Activated gamma-delta T cell treated with anti-CD3 and anti-CD28 coated beads, Interleukin-2, amount 50 U/mL, for 16 hours (primary cell): ENCODE measurements at regions not wholly inside any gene's neighbourhood (a gene's known extent, or its start where the extent isn't known, plus 50 kb on each side); places are given as distances from the start of the nearest gene placed in this dataset.

Experiments used
- DNase-seq: peaks from one replicate; pipeline ENCODE4 v3.0.0-alpha.2; 2020; ENCODE audit warnings: low read depth

DNA sequence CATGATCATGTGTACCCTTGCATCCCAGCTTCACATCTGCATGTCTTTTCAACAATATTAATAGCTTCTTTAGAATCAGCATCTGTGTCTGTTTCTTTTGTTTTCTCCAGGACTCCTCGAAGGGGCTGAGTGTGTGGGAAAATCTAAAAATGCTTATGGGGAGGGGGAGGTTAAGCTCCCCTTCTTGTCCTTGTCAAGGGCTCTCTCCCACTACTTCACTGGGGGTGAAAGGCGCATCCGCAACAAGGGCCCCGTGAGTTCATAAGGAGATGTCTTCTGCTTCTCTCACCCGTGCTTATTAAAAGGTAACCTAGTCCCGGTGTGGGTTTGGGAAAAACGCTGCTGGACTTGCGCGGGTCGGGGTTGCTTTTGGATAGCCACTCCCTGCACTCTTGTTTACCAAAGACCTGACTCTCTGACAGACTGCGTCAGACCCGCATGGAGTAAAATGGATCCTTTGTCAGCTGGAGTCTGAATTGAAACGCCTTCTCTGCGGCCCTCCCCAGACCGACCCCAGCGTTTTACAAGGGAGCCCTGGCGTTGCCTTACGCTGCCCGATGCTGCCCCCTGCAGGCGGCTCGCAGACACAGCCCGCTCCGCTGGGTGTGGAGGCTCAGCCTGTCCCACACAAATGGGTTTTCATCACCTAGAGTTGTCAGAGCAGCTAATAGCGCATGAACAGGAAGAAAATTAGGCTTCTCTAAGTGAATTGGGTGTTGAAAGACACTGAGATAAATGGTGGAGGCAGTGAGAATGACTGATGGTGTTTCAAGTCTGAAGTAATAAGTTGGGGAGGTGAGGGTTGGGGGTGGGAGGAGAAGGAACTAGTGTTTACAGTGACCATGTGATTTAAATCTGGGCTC lies 53.8 kb downstream of the IER5 start:
- DNase-seq: peak; percentile 84

DNA sequence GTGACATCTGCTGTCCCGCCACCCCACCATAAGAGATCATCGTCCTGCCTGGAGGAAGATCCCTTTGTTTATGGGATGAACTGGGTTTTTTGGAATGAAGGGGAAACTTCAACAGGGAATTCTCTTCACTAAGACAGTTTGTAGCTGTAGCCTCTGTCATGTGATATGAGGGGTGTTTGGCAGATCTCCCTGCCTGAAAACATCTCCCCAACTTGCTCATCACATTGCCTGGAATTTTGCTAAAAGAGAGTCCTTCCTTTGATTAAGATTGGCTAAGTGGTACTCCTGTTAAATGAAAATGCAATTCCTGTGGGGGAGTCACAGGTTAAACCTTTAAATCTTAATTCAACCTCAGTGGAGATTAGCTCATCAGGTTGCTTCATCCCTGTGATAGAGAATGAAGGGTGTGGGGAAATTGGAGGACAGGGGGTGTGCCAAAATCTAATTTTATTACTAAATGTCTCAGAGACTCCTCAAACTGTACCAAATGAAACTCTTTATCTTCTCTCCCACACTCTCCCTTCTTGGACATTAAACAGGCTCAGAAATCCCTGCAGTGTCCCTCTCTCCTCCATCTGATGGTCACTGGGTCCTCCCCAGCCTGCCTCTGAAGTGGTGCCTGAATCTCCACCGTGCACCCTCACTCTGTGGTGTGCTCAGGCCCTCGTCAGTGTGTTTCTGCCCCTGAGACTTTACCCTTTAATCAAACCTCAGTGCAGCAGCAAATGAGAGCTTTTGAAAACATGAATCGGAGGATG lies 54.8 kb downstream of the IER5 start:
- DNase-seq: no peak

DNA sequence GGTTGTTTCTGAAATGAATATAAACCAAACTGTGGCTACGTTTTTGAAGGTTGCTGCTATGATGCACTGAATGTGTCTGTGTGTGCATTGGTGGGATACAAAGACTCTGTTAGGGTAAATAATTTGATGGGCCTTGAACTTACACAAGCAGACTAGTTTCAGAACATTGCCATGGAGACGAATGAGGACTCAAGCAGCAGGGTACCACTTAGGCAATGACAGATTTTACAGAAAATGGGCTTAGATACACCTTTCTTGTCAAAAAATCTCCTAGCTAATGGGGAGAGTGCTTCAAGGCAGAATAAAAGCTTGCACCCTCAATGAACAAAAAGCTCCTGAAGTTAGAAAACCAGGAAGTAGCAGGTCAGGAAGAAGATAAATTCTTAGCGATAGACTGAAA lies 55.7 kb downstream of the IER5 start:
- no peak for DNase-seq

DNA sequence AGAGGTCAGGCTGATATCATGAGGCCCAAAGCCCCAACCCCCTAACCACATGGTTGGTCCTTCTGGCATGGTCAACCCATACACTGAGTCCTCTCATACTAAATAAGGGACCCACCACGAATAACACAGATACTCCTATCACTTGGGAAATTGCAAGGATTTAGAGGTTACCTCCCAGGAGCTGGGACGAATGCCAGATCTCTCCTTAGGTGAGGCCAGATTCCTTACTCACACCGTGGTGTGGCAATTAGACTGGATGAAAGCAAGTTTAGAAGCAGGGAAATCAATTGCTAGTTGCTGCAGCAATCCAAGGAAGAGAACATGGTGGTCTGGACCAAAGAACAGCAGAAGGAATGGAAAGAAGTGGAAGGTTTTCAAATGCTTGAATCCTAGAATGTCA lies 60.1 kb downstream of the IER5 start:
- no peak for DNase-seq

DNA sequence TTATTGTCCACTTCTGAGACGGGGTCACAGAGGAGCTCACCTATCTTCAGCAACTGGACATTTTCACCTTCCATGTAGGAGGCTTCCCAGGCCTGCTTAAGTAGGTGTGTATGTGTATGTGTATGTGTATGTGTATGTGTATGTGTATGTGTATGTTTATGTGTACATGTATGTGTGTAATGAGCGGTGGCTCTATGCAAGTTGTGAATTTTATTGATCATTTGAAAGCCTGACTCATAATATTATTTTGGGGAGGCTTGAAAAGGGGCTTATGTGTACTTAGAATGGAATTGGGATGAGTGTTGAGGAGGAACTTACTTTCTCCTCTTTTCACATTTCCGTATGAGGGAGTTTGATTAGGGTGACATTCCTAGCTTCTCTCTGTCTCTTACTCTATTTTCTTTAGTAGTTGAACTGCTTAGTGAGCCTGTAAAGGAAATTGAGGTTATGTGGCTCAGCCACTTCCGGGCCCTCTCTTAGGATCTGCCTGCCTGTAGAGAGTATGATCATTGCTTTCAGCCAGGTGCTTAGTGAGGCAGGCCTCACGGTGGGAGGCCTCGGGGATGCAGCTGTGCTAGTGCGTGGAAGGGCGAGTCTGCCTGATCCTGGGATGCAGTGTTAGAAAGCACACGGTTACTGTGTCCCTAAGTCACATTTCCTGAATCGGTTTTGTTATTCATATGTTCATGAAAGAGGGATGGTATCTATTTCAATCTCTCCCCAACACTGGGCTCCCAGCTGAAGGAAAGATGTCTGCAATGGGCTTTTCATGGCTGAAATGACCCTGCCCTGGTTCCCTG lies 61.0 kb downstream of the IER5 start:
- DNase-seq: peak; percentile 53

DNA sequence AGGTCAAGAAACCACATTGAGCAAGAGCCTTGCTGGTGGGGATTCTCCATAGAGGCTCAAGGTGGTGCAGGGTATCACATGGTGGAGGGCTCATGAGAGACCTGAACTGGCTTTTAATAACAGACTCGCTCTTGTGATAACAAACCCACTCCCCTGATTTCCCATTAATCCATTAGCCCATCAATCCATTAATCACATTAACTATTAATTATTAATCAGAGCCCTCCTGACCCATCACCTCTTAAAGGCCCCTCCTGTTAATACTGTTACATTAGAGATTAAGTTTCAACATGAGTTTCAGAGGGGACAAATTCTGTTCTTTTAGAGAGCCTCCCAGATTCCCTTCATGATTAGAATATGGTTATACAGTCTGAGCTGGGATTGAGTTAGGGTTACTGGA lies 61.8 kb downstream of the IER5 start:
- no peak for DNase-seq

DNA sequence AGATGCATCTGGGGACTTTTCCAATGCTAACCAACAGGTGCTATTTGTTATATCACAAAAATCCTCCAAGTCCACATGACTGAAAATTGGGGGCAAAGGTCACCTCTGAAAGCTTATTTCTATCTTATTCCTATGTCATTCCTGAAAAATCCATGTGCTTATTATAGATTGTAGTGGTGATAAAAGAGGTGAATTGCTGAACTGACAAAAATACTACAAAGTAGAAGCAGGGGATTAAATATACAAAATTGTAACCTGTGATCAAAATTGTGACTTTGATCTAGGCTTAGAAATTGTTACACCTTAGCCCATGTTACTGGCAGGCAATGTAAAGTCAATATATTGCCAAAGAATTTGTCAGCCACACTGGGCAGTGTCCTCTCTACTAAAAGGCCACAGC lies 62.3 kb downstream of the IER5 start:
- DNase-seq: no peak

DNA sequence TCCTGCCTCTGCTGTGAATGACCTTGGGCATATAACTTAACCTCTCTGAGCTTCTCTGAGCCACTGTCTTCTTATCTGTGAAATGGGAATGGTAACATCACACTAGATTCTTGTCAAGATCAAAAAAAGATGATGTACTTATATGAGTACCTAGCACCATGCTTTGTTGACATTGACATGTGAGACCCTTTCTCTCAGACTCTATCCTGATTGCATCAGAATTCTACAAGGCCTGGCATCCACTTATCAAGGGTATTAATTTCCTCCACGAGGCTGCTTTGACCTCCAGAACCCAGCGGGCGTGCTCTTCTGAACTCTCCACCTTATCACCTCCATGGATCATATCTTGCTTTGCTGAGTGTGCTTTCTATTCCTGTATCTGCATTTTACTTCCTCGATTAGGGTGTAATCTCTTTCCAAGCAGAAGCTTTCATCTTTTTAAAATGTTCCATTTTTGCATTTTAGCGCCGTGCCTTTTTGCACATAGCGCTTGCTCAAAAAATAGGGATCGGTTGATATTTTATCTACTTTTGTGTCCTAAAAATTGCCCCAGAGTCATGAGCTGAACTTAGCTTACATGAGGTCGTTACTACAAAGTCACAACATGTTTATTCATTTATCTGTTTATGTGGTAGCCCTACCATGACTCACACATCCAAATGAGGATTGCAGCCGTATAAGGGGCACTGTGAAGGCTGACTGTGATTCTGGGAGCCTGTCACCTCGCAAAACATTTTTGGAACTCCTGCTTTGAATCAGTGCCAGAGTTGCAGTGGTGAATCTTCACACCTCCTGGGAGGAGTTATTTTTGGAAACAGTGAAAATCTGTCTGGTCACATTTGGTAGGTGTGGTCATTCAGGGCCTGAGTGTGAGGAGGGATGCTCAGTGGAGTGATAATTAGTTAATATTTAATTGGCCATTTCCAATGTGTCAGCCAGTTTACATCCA lies 63.2 kb downstream of the IER5 start:
- DNase-seq: no peak

DNA sequence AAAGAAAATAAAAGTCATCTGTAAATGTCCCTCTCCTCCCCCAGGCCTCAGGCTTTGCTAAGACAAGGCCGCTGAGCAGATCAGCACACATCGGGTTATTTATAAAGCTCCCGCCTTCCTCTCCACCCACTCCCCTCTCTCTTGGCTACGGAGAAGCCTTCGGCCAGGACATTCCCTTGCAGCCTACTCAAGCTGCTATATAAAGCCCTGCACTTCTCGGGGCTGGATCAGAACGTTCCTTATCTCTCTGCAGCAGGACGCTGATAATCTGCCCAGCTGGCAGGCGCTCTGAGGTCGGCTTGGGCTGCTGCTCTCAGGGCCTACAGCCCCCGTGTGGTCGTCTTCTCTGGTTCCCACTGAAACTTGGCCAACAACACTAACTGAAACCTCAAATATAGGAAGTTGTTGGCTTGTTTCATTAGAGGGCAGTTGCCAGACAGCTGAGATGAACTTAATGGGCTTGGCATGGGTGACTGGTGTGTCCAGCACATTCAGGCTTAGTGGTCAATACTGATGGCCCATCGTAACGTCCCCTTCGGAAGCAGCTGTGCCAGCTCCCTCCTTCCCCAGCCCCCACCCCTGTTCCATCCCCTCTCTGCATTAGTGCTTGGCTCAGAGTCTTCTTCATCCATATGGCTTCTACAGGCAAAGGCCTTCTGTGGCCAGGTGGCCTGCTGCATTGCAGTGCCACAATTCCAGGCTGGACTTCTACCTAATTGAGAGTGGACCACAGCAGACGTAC lies 64.6 kb downstream of the IER5 start:
- no peak for DNase-seq

DNA sequence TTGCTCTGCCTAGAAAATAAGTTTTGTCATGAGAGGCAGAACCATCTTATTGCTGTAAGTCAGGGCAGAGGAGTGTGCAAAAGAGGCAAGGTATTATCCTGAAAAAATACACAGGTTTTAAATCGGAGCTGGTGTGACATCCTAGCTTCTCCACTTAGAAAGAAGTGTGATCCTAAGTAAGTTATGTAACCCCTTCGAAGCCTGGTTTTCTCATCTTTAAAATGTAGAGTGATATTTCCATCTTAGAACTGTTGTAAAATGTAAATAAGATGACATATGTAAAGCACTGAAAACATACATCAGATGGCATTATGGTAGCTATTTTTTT lies 65.1 kb downstream of the IER5 start:
- DNase-seq: no peak

DNA sequence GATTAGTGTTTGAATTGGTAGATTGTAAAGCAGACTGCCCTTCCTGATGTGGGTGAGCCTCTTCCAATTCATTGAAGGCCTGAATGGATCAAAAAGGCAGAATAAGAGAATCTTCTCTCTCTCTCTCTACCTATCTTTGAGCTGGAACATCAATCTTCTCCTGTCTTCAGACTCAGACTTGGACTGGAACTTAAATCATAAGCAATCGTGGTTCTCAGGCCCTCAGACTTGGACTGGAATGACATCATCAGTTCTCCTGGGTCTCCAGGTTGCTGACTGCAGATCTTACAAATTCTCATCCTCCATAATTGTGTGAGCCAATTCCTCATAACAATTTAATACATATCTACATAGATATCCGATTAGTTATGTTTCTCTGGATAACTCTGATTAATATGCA lies 66.8 kb downstream of the IER5 start:
- DNase-seq: no peak

DNA sequence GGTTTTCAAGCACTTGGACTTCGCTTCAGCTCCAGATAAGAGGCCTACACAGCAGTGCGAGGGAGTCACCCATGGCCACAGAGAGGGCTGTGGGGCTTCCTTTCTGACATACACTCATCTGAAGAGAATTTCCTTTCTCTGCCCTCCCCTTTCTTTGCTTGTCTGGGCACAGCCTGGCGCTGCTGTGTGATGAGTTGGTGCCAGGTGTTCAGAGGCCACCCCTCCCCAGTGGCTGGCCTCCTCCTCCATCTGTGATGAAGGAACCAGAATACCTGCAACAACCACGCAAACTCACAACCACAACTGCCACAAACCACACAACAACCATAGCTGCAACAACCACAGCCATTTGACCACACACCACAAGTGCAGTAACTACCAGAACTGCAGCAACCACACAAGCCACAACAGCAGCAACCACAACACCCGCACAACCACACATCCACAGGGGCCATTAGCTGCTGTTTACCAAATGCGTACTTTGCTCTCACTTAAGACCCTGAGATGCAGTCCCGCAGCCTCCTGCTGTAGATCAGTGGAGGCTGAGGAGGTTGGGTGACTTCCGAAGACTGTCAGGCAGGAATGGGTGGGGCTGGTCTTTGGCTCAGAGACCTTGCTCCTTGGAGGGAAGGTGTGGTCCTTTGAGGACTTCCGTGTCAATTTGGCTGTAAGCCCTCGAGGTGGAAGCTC lies 71.1 kb downstream of the IER5 start:
- peak; percentile 20 for DNase-seq

DNA sequence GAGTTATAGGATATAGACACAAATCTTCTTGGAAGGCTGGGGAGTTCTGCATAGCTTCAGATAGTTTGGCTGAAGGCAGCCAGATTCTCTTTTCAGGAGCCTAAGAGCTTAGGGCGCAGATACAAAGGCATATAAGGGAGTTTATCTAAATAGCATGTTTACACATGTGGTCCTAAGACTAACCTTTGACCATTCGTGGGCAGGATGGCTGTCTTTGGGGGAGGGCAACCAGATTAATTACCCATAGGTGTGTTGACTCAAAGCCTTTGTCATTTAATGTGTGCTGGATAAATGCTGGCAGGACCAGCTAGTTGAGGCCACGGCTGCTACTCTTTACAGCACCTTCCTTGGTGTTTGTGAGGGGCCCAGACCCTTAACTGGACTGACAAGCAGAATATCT lies 71.8 kb downstream of the IER5 start:
- no peak for DNase-seq

DNA sequence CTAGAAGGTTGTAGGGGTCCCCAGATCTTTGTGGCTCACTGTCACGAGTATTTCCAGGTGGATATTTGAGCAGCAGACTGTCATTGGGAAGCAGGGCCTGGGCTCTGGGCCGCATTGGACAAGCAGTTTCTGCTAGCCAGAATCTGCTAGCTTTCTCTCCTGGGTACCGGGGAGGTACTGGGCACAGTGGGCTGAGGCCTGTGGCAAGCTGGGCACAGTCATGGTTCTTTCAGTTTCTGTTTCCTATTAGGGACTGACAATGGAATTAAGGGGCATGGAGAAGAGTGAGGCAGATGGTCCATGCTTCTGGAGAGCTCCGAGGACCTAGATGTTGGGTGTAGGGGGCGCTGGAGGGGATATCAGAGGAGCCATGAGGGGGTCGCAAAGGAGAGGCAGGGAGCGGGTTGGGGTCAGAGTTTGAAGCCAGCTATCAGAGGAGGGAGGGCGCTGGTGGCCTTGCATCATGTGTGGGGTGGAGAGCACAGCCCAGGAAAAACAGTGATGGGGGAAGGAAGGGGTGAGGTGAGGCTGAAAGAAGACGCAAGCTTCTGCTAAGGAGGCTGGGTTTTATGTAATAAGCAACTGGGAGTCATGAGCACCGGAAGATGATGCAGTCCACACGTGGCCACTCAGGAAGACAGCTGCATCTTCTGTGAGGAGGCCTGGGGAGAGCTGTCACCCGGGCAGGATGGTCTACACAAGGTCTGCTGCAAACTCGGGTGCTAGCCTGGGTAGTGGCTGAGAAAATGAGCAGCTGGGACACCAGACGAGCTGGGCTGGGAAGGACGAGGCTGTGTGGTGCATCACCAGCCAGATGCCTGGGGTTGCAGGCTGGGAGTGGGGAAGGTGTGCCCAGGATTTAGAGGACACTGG lies 72.7 kb downstream of the IER5 start:
- DNase-seq: no peak

DNA sequence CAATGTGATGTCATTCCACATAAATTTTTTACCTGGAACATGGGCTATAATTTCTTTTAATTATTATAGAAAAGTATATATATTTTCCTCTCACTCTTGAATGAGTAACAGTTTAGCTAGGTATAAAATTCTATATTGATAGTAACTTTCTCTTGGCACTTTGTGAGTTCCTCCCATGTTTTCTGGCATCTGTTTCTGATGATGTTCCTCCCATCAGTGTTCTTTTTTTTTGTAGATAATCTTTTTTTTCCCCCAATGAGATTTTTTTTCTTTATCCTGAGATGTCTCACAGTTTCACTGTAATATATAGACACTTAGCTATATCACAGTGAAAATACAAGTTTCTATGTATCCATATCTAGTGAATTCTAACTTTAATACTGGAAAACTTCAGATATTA lies 75.2 kb downstream of the IER5 start:
- DNase-seq: no peak

DNA sequence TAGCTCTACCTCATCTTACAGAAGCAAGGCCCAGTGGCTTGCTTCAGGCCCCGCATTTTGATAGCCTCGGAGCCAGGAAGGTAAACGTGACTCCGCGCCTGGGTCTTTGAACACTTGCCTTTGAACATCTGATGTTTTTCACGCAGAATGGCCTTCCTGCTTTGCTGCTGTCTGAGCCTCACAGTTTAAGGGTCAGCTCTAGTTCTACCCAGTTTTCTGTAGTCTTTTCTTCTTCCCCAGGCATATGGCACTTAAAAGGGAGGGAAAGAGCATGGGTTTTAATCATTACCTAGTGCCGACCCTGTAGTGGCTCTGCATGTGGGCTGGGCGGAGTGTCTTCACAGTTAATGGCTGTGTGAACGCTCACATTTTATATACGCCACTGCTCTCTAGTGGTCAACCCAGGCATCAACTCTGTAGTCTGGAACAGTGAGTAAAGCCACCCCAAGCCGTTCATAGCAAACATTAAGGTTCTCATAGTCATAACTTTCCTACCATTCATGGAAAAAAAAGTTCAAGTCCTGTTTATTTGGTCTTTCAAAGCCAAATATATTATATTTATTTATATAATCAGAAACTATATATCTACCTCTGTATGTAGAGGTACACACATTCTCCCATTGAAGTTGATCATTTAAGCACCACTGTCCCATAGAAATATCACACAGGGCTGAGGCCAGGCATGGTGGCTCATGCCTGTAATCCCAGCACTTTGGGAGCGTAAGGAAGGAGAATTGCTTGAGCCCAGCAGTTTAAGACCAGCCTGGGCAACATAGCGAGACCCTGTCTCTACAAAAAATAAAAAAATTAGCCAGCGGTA lies 78.1 kb downstream of the IER5 start:
- peak; percentile 60 for DNase-seq

DNA sequence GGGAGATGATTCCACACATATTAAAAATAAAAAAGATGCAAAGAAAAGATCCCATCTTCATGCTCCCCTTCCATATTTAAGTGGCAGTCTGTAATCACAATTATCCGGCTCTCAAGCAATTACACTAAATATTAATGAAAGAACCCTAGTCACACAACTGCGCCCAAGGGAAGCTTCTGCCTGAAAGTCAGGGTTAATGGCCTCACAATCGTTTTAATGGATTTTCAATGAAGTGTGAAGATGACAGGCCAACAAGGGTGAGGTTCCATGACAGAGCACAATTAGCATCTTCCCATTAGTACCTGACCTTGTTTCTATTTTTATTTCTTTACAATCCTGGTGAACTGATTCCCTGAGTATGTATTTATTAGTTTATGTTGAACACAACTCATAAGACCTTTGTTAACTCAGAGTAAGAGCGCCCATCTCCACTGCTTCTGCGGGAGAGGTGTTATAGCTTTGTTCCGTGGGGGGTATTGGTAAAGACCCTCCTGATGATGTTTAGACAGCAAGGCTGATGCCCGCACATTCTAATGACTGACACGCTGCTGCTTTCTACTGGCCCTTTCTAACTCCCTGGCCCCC lies 80.9 kb downstream of the IER5 start:
- DNase-seq: no peak

DNA sequence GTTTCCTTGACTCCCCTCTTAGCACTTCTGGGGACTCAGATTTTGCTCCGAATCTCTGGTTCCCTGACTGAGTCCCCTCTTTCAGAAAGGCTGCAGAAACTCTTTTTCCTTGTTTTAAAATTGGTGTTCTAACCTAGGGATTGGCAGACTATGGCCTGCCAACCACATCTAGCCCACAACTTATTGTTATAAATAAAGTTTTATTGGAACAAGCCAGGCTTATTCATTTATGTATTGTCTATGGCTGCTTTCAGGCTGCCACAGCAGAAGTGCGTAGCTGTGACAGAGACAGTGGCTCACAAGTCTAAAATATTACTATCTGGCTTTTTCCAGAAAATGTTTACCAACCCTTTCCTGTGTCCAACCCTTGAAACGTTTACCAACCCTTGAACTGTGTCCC lies 81.7 kb downstream of the IER5 start:
- DNase-seq: no peak
